ENCODE measurements at regions not wholly inside any gene's neighbourhood (a gene's known extent, or its start where the extent isn't known, plus 50 kb on each side); places are given as distances from the start of the nearest gene placed in this dataset.

- ChIA-PET POLR2A (no interaction called here), CTCF (no interaction called here)
- Histone ChIP-seq H3K4me3 (ENCODE audit: low read depth, low read length) (no peak overlapping the region), H3K27ac (ENCODE audit: extremely low read depth, low read depth, low read length) (no peak overlapping the region), H3K36me3 (ENCODE audit: control insufficient read depth in 2 of 2, insufficient read depth in 1 of 2, low read length in 2 of 2) (no peaks in the 10 kb centered on the region), H3K4me1 (ENCODE audit: control insufficient read depth, insufficient read depth, low read length) (no peaks in the 10 kb centered on the region), H3K9me3 (ENCODE audit: control insufficient read depth, insufficient read depth, low read depth, low read length) (no peaks in the 10 kb centered on the region)
- no peak for TF ChIP-seq ZNF654 (tag by site-specific recombination; IDR thresholded peaks at IDR 0.05; ENCODE audit: low read depth)
- no peak for TF ChIP-seq ZNF585B (tag by site-specific recombination; IDR thresholded peaks at IDR 0.05)
- no peak for TF ChIP-seq ZNF830 (tag by site-specific recombination; IDR thresholded peaks at IDR 0.05; ENCODE audit: low read depth)
- no peak for TF ChIP-seq ZNF26 (tag by site-specific recombination; IDR thresholded peaks at IDR 0.05)
- TF ChIP-seq ZNF223 (tag by site-specific recombination; IDR thresholded peaks at IDR 0.05) = no peak
- TF ChIP-seq ZNF280C (tag by site-specific recombination; IDR thresholded peaks at IDR 0.05) = no peak
- no peak for TF ChIP-seq ZNF664 (tag by site-specific recombination; IDR thresholded peaks at IDR 0.05)
- no peak for TF ChIP-seq ZNF571 (tag by site-specific recombination; IDR thresholded peaks at IDR 0.05)
- TF ChIP-seq, protein P1, sequence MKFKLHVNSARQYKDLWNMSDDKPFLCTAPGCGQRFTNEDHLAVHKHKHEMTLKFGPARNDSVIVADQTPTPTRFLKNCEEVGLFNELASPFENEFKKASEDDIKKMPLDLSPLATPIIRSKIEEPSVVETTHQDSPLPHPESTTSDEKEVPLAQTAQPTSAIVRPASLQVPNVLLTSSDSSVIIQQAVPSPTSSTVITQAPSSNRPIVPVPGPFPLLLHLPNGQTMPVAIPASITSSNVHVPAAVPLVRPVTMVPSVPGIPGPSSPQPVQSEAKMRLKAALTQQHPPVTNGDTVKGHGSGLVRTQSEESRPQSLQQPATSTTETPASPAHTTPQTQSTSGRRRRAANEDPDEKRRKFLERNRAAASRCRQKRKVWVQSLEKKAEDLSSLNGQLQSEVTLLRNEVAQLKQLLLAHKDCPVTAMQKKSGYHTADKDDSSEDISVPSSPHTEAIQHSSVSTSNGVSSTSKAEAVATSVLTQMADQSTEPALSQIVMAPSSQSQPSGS (tag by site-specific recombination; IDR thresholded peaks at IDR 0.05; ENCODE audit: low read depth) = no peak
- TF ChIP-seq ZNF341 (tag by site-specific recombination; IDR thresholded peaks at IDR 0.05; ENCODE audit: low read depth) = no peak
- TF ChIP-seq ZEB2 (tag by site-specific recombination; IDR thresholded peaks at IDR 0.05) = no peak
- no peak for TF ChIP-seq HOXC10 (CRISPR knock-in tag; IDR thresholded peaks at IDR 0.05)
- no peak for TF ChIP-seq ZNF324 (tag by site-specific recombination; IDR thresholded peaks at IDR 0.05)
- no peak for TF ChIP-seq KLF1 (tag by site-specific recombination; IDR thresholded peaks at IDR 0.05)
- TF ChIP-seq, protein P2, sequence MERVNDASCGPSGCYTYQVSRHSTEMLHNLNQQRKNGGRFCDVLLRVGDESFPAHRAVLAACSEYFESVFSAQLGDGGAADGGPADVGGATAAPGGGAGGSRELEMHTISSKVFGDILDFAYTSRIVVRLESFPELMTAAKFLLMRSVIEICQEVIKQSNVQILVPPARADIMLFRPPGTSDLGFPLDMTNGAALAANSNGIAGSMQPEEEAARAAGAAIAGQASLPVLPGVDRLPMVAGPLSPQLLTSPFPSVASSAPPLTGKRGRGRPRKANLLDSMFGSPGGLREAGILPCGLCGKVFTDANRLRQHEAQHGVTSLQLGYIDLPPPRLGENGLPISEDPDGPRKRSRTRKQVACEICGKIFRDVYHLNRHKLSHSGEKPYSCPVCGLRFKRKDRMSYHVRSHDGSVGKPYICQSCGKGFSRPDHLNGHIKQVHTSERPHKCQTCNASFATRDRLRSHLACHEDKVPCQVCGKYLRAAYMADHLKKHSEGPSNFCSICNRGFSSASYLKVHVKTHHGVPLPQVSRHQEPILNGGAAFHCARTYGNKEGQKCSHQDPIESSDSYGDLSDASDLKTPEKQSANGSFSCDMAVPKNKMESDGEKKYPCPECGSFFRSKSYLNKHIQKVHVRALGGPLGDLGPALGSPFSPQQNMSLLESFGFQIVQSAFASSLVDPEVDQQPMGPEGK (tag by site-specific recombination; IDR thresholded peaks at IDR 0.05) = no peak
- TF ChIP-seq TCF7L2 (IDR thresholded peaks at IDR 0.05; ENCODE audit: borderline replicate concordance, low read depth, low read length) = no peak
- TF ChIP-seq IKZF3 (tag by site-specific recombination; IDR thresholded peaks at IDR 0.05) = no peak
- no peak for TF ChIP-seq BCL11B (tag by site-specific recombination; IDR thresholded peaks at IDR 0.05; ENCODE audit: low read depth)
- no peak for TF ChIP-seq ZNF433 (tag by site-specific recombination; IDR thresholded peaks at IDR 0.05; ENCODE audit: low read depth)
- TF ChIP-seq ZNF10 (tag by site-specific recombination; IDR thresholded peaks at IDR 0.05) = no peak
These were observed 336.9 kb upstream of the NR3C2 start for GRCh38 chr4:148778980-148779675.
